ENCODE measurements at regions not wholly inside any gene's neighbourhood (a gene's known extent, or its start where the extent isn't known, plus 50 kb on each side); places are given as distances from the start of the nearest gene placed in this dataset.

GRCh38 chr7:25638590-25639244 is 410.4 kb upstream of the NPVF start:
- DNase-seq = no peak

DNA sequence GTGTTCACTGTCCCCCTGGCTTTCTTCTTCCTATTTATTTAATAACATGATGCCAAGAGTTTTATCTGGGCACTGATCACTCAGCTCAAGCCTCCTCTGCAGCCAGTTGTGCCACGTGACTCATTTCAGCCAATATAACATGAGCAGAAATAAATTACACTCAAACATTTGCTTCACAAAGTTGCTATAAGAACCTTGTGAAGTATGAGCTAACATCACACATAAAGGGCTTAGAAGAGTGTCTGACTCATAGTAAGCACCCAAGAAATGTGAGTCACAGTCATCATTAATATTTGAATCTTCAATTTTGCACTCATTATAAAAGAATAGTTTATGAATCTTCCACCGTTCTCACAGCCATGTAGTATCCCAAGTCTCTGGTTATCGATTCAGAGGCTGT is 414.6 kb upstream of the NPVF start:
- no peak for DNase-seq

- DNase-seq = no peak
These were observed 415.0 kb upstream of the NPVF start for GRCh38 chr7:25643286-25643685.

DNA sequence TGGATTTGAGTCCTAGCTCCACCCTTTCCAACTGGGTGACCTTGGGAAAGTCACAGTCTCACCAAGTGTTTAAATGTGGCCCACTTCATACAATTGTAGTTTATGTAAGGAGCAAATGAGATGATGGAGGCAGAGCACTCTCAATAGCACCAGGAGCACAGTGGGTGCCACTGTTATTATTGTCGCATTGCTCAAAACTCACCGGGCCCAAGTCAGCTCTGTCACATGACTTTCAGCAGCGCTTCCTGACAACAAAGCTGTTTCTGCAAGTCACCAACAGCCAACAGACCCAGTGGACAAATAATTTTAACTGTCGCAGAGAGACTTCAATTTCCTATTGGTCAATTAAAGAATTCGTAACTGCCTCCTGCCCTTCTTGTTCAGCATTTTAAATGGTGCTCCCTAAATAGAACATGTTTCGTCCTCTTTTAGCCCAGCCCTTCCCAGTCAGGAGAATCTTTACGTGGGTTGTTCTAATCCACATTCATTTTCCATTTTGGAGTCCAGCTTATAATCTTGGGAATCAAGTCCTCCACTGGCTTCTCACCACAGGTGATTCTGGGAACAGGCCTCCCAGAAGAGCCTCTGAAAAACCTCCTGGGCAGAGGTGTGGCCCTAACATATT is 415.6 kb upstream of the NPVF start:
- DNase-seq = no peak

GRCh38 chr7:25646726-25647413 is 418.6 kb upstream of the NPVF start:
- DNase-seq = no peak

DNA sequence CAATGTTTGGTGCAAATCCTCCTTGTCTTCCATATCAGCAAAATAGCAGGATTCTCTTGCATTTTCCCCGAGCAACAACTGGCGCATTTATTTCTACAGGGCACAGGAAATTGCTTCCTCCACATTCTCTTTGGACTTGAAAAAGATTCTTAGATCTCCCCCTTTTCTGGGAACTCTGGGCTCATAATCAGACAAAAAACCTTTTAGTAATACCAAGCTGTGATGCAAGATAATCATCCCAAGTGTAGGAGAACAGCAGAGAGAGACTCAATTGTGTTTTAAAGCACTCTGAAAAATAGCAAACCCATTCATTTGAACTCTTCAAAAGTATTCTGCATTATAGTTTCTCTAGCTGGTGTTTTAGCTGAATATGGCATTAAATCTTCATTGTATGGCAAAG is 419.6 kb upstream of the NPVF start:
- no peak for DNase-seq

GRCh38 chr7:25652366-25652765 is 424.1 kb upstream of the NPVF start:
- DNase-seq = no peak

- no peak for DNase-seq
These were observed 425.1 kb upstream of the NPVF start for GRCh38 chr7:25653384-25653783.

DNA sequence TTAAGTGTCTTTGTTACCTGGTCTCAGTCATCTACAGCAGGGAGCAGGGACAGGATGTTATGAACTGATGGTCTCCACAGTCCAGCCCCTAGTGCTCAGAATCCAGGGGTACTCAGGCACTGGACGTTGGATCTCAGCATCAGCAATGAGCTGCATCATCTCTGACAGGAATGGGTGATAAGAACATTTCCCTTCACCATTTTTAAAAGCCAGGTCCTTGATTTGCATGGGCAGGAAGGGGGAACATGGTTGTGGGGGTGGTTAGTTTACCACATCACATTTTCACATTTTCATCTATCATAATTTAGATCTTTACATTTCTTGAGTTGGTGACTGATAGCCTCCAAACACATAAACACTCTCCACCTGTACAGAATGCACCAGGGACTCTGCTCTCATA is 427.8 kb upstream of the NPVF start:
- DNase-seq = no peak

DNA sequence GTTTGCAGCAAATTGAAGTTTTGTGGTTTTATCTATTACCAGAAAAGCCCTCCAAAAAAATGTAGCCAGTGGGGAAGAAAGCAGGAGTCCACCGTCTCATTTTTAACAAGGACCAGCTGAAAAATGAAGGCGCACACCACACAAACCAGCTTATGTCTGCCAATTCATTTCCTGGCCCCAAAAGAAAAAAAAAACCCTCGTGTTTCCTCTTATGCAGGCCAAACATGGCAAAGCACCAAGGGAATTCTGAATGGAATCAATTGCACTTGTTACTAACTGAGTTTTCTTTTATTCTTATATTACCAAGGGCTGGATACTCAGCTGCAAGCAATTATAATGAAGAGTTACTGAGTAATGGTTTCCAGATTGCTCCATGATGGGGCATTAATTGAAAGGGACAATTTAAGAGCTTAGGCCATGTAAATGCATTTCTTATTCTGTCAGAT is 428.3 kb upstream of the NPVF start:
- DNase-seq = no peak

GRCh38 chr7:25658375-25658774 is 430.1 kb upstream of the NPVF start:
- DNase-seq = no peak

- no peak for DNase-seq
These were observed 431.6 kb upstream of the NPVF start for GRCh38 chr7:25659841-25660240.

GRCh38 chr7:25662841-25663800 is 434.8 kb upstream of the NPVF start:
- DNase-seq = no peak

- DNase-seq = no peak
These were observed 435.6 kb upstream of the NPVF start for GRCh38 chr7:25663877-25664276.

- DNase-seq = no peak
These were observed 436.3 kb upstream of the NPVF start for GRCh38 chr7:25664593-25664992.

GRCh38 chr7:25665374-25665773 is 437.1 kb upstream of the NPVF start:
- no peak for DNase-seq

DNA sequence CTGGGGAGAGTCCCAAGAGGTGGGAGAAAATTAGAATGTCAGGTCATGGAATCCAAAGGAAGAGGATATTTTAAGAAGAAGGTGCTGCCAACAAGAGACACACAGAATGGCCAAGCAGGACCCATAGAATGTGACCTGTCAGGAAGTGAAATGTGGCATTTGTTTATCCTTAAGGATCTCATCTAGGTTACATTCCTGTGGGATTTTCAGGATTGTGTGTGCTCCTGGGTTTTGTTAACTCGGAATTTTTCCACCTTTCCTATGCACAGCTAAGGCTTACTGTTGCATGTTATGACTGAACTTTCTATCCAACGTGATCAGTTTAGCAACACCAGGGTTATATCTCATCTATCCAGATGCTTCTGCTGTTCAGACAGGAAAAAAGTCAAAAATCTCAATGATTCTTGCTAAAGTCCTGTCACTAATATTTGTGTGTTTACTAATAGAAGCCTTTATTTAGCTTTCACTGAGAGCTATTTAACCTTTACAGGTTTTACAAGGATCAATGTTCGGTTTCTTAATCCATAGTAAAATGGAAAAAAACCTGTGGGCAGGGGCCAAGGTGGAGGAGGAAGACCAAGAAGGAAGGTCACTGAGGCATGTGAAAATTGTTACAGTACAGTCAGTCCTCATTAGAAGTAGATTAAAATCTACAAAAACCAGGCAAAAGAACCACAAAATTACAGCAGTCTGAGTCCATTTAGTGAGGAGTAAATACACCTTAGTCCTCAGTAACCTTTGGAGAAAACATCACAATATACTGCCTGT is 437.8 kb upstream of the NPVF start:
- DNase-seq = no peak

DNA sequence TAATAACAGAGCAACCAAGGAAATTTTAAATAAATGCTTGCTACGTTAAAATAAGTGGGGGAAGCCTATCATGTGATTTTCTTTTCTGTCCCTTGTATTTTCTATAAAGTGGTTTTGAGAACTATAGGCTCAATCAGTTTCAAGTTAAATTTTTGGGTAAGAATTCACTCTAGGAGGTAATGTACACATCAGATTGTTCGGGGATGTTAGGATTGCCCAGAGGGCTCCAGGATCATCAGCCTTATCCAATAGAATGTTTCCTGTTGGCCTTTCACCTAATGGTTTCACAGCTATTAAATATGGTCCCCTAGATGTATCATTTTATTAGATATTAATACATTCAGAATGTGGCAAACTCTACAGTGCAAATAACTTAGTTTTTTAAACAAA is 438.4 kb upstream of the NPVF start:
- DNase-seq = no peak

GRCh38 chr7:25669281-25669781 is 441.0 kb upstream of the NPVF start:
- DNase-seq = no peak

DNA sequence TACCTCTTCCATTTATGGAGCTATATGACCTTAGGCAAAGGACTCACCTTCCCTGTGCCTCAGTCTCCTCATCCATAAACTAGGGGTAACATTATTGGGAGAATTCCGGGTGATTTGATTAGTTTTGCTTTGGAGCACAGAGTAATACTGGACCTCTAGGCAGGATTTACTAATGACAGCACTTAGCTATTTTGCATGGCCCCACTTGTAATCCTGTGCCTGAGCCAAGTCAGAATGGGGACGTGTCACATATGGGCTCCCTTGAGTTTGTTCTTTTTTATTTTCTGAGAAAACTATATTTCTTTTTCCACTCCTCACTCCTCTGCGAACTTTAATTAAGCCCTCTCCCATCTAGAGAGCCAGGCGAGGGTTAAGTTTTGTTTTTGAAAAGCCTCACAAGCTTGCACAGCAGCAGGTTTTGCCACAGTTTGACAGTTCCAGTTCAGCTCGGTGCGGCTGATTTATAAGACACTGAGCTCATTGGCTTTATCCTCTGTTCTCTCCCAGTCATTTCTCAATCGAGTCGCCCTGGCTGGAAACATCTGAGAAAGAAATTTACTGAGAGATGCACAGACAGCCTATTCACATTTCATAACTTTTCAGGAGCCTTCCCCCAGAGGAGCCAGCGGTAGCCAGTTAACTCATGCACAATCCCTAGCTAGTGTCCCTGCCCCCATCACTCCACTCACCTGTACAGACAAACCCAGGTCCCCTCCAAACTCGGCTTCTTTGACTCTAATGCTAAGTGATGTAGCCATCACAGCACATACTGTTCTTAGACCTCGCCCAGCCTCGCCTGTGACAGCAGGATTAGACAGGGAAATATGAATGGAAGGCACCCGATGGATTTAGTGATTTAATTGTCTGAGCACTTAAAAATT is 441.9 kb upstream of the NPVF start:
- no peak for DNase-seq

GRCh38 chr7:25671111-25671510 is 442.8 kb upstream of the NPVF start:
- DNase-seq = no peak
